ENCODE measurements at regions not wholly inside any gene's neighbourhood (a gene's known extent, or its start where the extent isn't known, plus 50 kb on each side); places are given as distances from the start of the nearest gene placed in this dataset.

GRCh38 chr22:48532986-48533385 is 1294.7 kb downstream of the BRD1 start:
- no peak for DNase-seq (ENCODE audit: low read depth)

GRCh38 chr22:48531761-48532435 is 1295.8 kb downstream of the BRD1 start:
- DNase-seq (ENCODE audit: low read depth) = no peak

- no peak for DNase-seq (ENCODE audit: low read depth)
Observed at GRCh38 chr22:48531108-48531507, 1296.6 kb downstream of the BRD1 start.

- no peak for DNase-seq (ENCODE audit: low read depth)
Observed at GRCh38 chr22:48530666-48531065, 1297.0 kb downstream of the BRD1 start.

- DNase-seq (ENCODE audit: low read depth) = no peak
Observed at GRCh38 chr22:48528221-48528915, 1299.3 kb downstream of the BRD1 start.

GRCh38 chr22:48523761-48524160 is 1303.9 kb downstream of the BRD1 start:
- DNase-seq (ENCODE audit: low read depth) = no peak

- no peak for DNase-seq (ENCODE audit: low read depth)
Observed at GRCh38 chr22:48523091-48523490, 1304.6 kb downstream of the BRD1 start.

GRCh38 chr22:48522271-48522670 is 1305.4 kb downstream of the BRD1 start:
- no peak for DNase-seq (ENCODE audit: low read depth)

- DNase-seq (ENCODE audit: low read depth) = no peak
Observed at GRCh38 chr22:48520884-48521588, 1306.6 kb downstream of the BRD1 start.

- no peak for DNase-seq (ENCODE audit: low read depth)
Observed at GRCh38 chr22:48520207-48520606, 1307.5 kb downstream of the BRD1 start.

- DNase-seq (ENCODE audit: low read depth) = no peak
Observed at GRCh38 chr22:48517039-48518030, 1310.3 kb downstream of the BRD1 start.

- DNase-seq (ENCODE audit: low read depth) = no peak
Observed at GRCh38 chr22:48516571-48516970, 1311.1 kb downstream of the BRD1 start.

GRCh38 chr22:48515571-48516200 is 1312.0 kb downstream of the BRD1 start:
- DNase-seq (ENCODE audit: low read depth) = no peak

- DNase-seq (ENCODE audit: low read depth) = no peak
Observed at GRCh38 chr22:48513929-48514328, 1313.7 kb downstream of the BRD1 start.

GRCh38 chr22:48513446-48513845 is 1314.2 kb downstream of the BRD1 start:
- no peak for DNase-seq (ENCODE audit: low read depth)

GRCh38 chr22:48511781-48512327 is 1315.8 kb downstream of the BRD1 start:
- DNase-seq (ENCODE audit: low read depth) = no peak

GRCh38 chr22:48511211-48511610 is 1316.5 kb downstream of the BRD1 start:
- DNase-seq (ENCODE audit: low read depth) = no peak

- no peak for DNase-seq (ENCODE audit: low read depth)
Observed at GRCh38 chr22:48510599-48510998, 1317.1 kb downstream of the BRD1 start.

GRCh38 chr22:48507595-48508350 is 1319.9 kb downstream of the BRD1 start:
- no peak for DNase-seq (ENCODE audit: low read depth)

GRCh38 chr22:48507171-48507570 is 1320.5 kb downstream of the BRD1 start:
- no peak for DNase-seq (ENCODE audit: low read depth)

Measured in GM04503 (cell line).